Neuronal stem cell (in vitro differentiated cells): ENCODE measurements at regions not wholly inside any gene's neighbourhood (a gene's known extent, or its start where the extent isn't known, plus 50 kb on each side); places are given as distances from the start of the nearest gene placed in this dataset.

Source experiments
- DNase-seq: peaks from one replicate; pipeline ENCODE4 v3.0.0-alpha.2; 2013; ENCODE audit warnings: low spot score
- H2AFZ ChIP-seq: one replicate; pipeline ENCODE4 v1.6.1; 2013; ENCODE audit warnings: mild to moderate bottlenecking, low read length, inconsistent platforms
- H2AK5ac ChIP-seq: 2 replicates; pipeline ENCODE4 v1.6.1; 2013; ENCODE audit warnings: low read depth, mild to moderate bottlenecking, inconsistent platforms, low read length, moderate library complexity, mixed read lengths
- H2BK120ac ChIP-seq: 2 replicates; pipeline ENCODE4 v1.6.1; 2013; ENCODE audit warnings: low read depth, mild to moderate bottlenecking, inconsistent platforms, low read length, moderate library complexity, mixed read lengths
- H2BK12ac ChIP-seq: one replicate; pipeline ENCODE4 v1.6.1; 2013; ENCODE audit warnings: low read length, inconsistent platforms
- H2BK15ac ChIP-seq: 2 replicates; pipeline ENCODE4 v1.6.1; 2013; ENCODE audit warnings: mild to moderate bottlenecking, low read length, inconsistent platforms, mixed read lengths
- H2BK5ac ChIP-seq: one replicate; pipeline ENCODE4 v1.6.1; 2013; ENCODE audit warnings: inconsistent platforms, mild to moderate bottlenecking, low read length, moderate library complexity
- H3K14ac ChIP-seq: one replicate; pipeline ENCODE4 v1.6.1; 2013; ENCODE audit warnings: low read length, inconsistent platforms
- H3K18ac ChIP-seq: 2 replicates; pipeline ENCODE4 v1.6.1; 2013; ENCODE audit warnings: low read length, inconsistent platforms
- H3K23ac ChIP-seq: 2 replicates; pipeline ENCODE4 v1.6.1; 2013; ENCODE audit warnings: low read depth, mild to moderate bottlenecking, mixed read lengths, low read length, inconsistent platforms; ENCODE audit not compliant: poor library complexity
- H3K27ac ChIP-seq: replicated peaks from 3 replicates; pipeline ENCODE4 v1.5.1; 2013; ENCODE audit warnings: low read length, inconsistent platforms
- H3K27me3 ChIP-seq, 3 experiments: 2 replicates each; pipeline ENCODE4 v1.6.1; 2013; ENCODE audit warnings: low read length in 3 of 3, mild to moderate bottlenecking in 2 of 3, inconsistent platforms in 1 of 3, low read depth in 1 of 3, mixed read lengths in 1 of 3, moderate library complexity in 1 of 3; ENCODE audit not compliant: control insufficient read depth in 3 of 3, insufficient read depth in 3 of 3
- H3K36me3 ChIP-seq, 2 donors: replicated peaks in 1 of 2; 2 replicates each; pipeline ENCODE4 v1.6.1; 2013; ENCODE audit warnings: low read length in 2 of 2; ENCODE audit not compliant: control insufficient read depth in 2 of 2, insufficient read depth in 2 of 2
- H3K4ac ChIP-seq: 2 replicates; pipeline ENCODE4 v1.6.1; 2013; ENCODE audit warnings: inconsistent platforms, mild to moderate bottlenecking, low read length, moderate library complexity
- H3K4me1 ChIP-seq, 2 donors: 1 replicate in 1 of 2; 2 replicates in 1 of 2; pipeline ENCODE4 v1.6.1; 2013; ENCODE audit warnings: low read length in 2 of 2, low read depth in 1 of 2; ENCODE audit not compliant: control insufficient read depth in 2 of 2, insufficient read depth in 1 of 2
- H3K4me2 ChIP-seq: one replicate; pipeline ENCODE4 v1.6.1; 2013; ENCODE audit warnings: mild to moderate bottlenecking, low read length, inconsistent platforms; ENCODE audit not compliant: insufficient read depth, poor library complexity, severe bottlenecking
- H3K4me3 ChIP-seq, 2 donors: 2 replicates each; pipeline ENCODE4 v1.5.1; 2013; ENCODE audit warnings: low read length in 2 of 2, mild to moderate bottlenecking in 2 of 2, inconsistent platforms in 1 of 2, moderate library complexity in 1 of 2
- H3K79me1 ChIP-seq: one replicate; pipeline ENCODE4 v1.6.1; 2013; ENCODE audit warnings: low read depth, mild to moderate bottlenecking, inconsistent platforms, low read length, moderate library complexity
- H3K9ac ChIP-seq: one replicate; pipeline ENCODE4 v1.6.1; 2013; ENCODE audit warnings: mild to moderate bottlenecking, low read depth, low read length, inconsistent platforms; ENCODE audit not compliant: poor library complexity
- H3K9me3 ChIP-seq, 2 donors: replicated peaks in 1 of 2; 2 replicates each; pipeline versions ENCODE3 to v1.6.1; 2013; ENCODE audit warnings: low read length in 2 of 2, mild to moderate bottlenecking in 2 of 2, inconsistent platforms in 1 of 2, low read depth in 1 of 2, mixed read lengths in 1 of 2, moderate library complexity in 1 of 2; ENCODE audit not compliant: control insufficient read depth in 2 of 2, insufficient read depth in 1 of 2
- H4K8ac ChIP-seq: one replicate; pipeline ENCODE4 v1.6.1; 2013; ENCODE audit warnings: low read depth, mild to moderate bottlenecking, inconsistent platforms, low read length, moderate library complexity
- H4K91ac ChIP-seq: one replicate; pipeline ENCODE4 v1.6.1; 2013; ENCODE audit warnings: low read length, low read depth, mild to moderate bottlenecking, inconsistent platforms; ENCODE audit not compliant: poor library complexity
- WGBS, 2 donors: extraction: QIAGEN DNeasy Blood & Tissue Kit; methylation state at CpG; one replicate each; pipeline ENCODE4 v1.1.7; 2013; ENCODE audit warnings: missing lambda C conversion rate in 2 of 2, mixed read lengths in 1 of 2; ENCODE audit not compliant: insufficient read length in 2 of 2, insufficient replicate concordance in 1 of 2; ENCODE audit errors: extremely low coverage in 2 of 2; 5-methylcytosine and 5-hydroxymethylcytosine counted together

- no CpG with 5 or more reads among the region's 1 CpG for WGBS, 2 donors
- Histone ChIP-seq H4K91ac (no peak overlapping the region), H2BK12ac (no peak overlapping the region), H2BK5ac (no peak overlapping the region), H3K4me3 (no peak overlapping the region), H3K4me1 (no peaks in the 10 kb centered on the region), H4K8ac (no peak overlapping the region), H3K4me2 (no peak overlapping the region), H3K9me3 (no peaks in the 10 kb centered on the region), H2BK120ac (no peak overlapping the region), H3K14ac (no peak overlapping the region), H3K23ac (no peak overlapping the region), H3K27me3 (no peaks in the 10 kb centered on the region), H3K4ac (no peak overlapping the region), H3K79me1 (no peaks in the 10 kb centered on the region), H2BK15ac (no peak overlapping the region), H3K27ac (no peak overlapping the region), H2AK5ac (no peak overlapping the region), H3K9ac (no peak overlapping the region), H3K36me3 (no peaks in the 10 kb centered on the region), H2AFZ (no peak overlapping the region), H3K18ac (no peak overlapping the region)
- no peak for DNase-seq
Measured at GRCh38 chr12:59839514-59839913, 243.7 kb downstream of the SLC16A7 start.

- H4K91ac ChIP-seq, result no peak overlapping the region
- H3K79me1 ChIP-seq, result no peaks in the 10 kb centered on the region
- no peaks in the 10 kb centered on the region for H3K9me3 ChIP-seq
- H3K4me1 ChIP-seq, result no peaks in the 10 kb centered on the region
- H3K14ac ChIP-seq, result no peak overlapping the region
- no peak overlapping the region for H2AK5ac ChIP-seq
- H3K27me3 ChIP-seq, result no peaks in the 10 kb centered on the region
- no peak overlapping the region for H3K4me3 ChIP-seq
- no peak overlapping the region for H2AFZ ChIP-seq
- H3K36me3 ChIP-seq, result no peaks in the 10 kb centered on the region
- no CpG with 5 or more reads among the region's 3 CpGs for WGBS, 2 donors
- H2BK15ac ChIP-seq, result no peak overlapping the region
- no peak overlapping the region for H4K8ac ChIP-seq
- no peak overlapping the region for H3K4ac ChIP-seq
- H3K27ac ChIP-seq, result no peak overlapping the region
- DNase-seq, result no peak
- no peak overlapping the region for H3K23ac ChIP-seq
- H2BK5ac ChIP-seq, result no peak overlapping the region
- H3K4me2 ChIP-seq, result no peak overlapping the region
- no peak overlapping the region for H3K9ac ChIP-seq
- H2BK12ac ChIP-seq, result no peak overlapping the region
- no peak overlapping the region for H3K18ac ChIP-seq
- no peak overlapping the region for H2BK120ac ChIP-seq
Measured at GRCh38 chr12:59843260-59843843, 247.5 kb downstream of the SLC16A7 start.

- no peak overlapping the region for H3K14ac ChIP-seq
- H2AK5ac ChIP-seq, result no peak overlapping the region
- no peak overlapping the region for H2AFZ ChIP-seq
- no peak overlapping the region for H3K23ac ChIP-seq
- no peak overlapping the region for H3K4me2 ChIP-seq
- H3K4ac ChIP-seq, result no peak overlapping the region
- H3K79me1 ChIP-seq, result no peaks in the 10 kb centered on the region
- no peaks in the 10 kb centered on the region for H3K36me3 ChIP-seq
- no peak overlapping the region for H4K91ac ChIP-seq
- no peak overlapping the region for H2BK120ac ChIP-seq
- H3K9ac ChIP-seq, result no peak overlapping the region
- H3K9me3 ChIP-seq, result no peaks in the 10 kb centered on the region
- H2BK15ac ChIP-seq, result no peak overlapping the region
- H3K4me3 ChIP-seq, result no peak overlapping the region
- H2BK5ac ChIP-seq, result no peak overlapping the region
- no peaks in the 10 kb centered on the region for H3K27me3 ChIP-seq
- H3K18ac ChIP-seq, result no peak overlapping the region
- no peaks in the 10 kb centered on the region for H3K4me1 ChIP-seq
- no peak overlapping the region for H3K27ac ChIP-seq
- no peak overlapping the region for H2BK12ac ChIP-seq
- H4K8ac ChIP-seq, result no peak overlapping the region
- DNase-seq, result no peak
Measured at GRCh38 chr12:59844750-59845149, 248.9 kb downstream of the SLC16A7 start.

- Histone ChIP-seq H3K9me3 (no peaks in the 10 kb centered on the region), H2BK12ac (no peak overlapping the region), H2BK5ac (no peak overlapping the region), H3K4me2 (no peak overlapping the region), H3K14ac (no peak overlapping the region), H3K4ac (no peak overlapping the region), H4K8ac (no peak overlapping the region), H3K4me3 (no peak overlapping the region), H3K36me3 (no peaks in the 10 kb centered on the region), H3K79me1 (no peaks in the 10 kb centered on the region), H4K91ac (no peak overlapping the region), H2BK15ac (no peak overlapping the region), H2AFZ (no peak overlapping the region), H3K27me3 (no peaks in the 10 kb centered on the region), H3K18ac (no peak overlapping the region), H2BK120ac (no peak overlapping the region), H3K27ac (no peak overlapping the region), H2AK5ac (no peak overlapping the region), H3K23ac (no peak overlapping the region), H3K9ac (no peak overlapping the region), H3K4me1 (no peaks in the 10 kb centered on the region)
- no peak for DNase-seq
- WGBS, 2 donors, result no CpG with 5 or more reads among the region's 1 CpG
Measured at GRCh38 chr12:59845293-59845692, 249.5 kb downstream of the SLC16A7 start.
